Activated CD4-positive, CD25-positive, alpha-beta regulatory T cell treated with anti-CD3 and anti-CD28 coated beads, Interleukin-2, amount 50 U/mL, for 16 hours (primary cell): ENCODE measurements at regions not wholly inside any gene's neighbourhood (a gene's known extent, or its start where the extent isn't known, plus 50 kb on each side); places are given as distances from the start of the nearest gene placed in this dataset.
"Not testable (repeated sequence)": the region's sequence is repeated elsewhere in the genome, so short reads cannot be mapped to it uniquely, and the experiment has no call there.

Source experiments
- DNase-seq: peaks from one replicate; pipeline ENCODE4 v3.0.0-alpha.2; 2020; ENCODE audit warnings: low read depth, low spot score

DNA sequence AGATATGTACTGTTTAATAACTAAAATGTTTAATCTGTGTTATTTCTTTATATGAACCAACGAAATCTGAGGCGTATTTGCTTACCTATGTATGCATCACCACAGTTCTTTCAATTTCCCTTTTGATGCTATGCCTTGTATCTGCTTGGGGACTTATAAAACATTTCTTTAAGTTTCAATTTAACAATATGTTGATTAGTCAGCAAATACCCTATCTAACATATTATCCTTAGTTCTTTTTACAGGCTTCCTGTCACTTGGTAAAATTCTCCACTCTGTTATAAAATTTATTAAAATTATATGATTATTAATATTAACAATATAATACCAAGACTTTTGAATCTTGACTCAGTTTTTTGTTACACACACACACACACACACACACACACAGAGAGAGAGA is 174.3 kb downstream of the CPS1 start:
- DNase-seq: no peak

DNA sequence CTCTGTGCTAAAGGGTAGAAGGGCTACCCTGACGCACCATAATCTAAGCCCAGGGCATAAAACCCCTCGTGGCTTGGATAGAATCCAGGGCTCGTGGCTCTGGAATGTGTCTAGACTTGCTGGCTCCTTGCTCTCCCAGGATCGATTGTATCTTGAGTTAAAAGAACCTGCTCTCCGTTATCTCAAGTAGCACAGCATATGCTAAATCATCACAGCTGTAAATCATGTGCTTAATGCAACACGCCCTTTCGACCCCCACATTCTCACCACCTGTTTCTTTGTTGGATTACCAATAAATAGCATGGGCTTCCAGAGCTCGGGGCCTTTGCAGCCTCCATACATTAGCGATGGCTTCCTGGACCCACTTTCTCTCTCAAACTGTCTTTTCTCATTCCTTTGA is 190.4 kb downstream of the CPS1 start:
- not testable (repeated sequence) for DNase-seq

DNA sequence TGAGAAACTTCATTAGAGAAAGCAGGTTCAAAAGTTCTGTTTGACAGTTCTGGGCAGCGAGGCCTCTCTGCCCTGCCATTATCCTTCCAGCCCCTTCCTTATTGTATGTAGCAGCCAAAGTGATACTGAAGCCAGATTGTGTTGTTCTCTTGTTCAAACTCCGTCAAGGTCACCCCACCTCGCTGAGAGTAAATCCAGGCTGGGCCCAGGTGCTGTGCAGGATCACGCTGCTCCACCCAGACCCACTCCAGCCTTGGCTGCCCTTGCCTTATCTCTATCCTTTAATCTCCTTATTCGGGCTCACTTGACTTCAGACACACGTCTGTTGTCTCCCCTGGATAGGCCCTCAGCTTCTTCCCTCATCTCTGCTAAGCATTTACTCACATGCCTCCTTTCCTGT is 196.1 kb downstream of the CPS1 start:
- no peak for DNase-seq

DNA sequence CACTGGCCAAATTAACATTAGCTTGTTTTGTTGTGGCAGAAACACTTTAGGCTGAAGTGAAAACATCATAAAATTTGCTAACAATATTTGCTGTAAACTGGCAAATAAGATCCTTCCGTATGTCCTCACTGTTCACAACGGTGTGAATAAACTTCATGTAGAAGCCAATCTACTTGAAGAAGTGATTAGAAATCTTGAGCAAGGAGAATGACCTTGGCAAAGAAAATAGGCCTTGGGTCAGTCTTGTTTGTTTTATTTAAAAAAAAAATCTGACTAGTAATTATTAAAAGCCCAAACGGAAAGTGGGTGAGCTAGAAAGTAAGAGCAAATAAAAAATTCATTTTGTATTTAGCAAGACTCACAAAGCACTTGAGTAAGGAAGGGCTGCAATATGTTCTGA is 197.0 kb downstream of the CPS1 start:
- DNase-seq: no peak

DNA sequence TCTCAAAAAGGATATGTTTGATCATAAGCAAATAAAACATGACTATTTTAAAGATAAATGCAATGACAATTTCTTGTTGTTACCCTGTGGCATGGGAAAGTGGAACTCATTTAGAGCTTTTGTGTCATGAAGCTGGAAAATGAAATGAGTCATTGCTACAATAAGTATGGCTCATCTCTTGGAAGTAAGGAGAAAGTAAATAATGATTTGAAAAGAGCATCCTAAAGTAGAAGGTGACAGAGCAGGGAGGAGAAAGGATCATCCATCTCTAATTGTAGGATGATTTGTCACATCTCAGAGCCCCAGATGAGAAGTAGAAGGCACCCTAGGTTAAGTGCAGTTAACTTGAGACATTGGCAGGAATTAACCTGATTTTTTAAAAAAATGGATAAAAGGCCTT is 200.5 kb downstream of the CPS1 start:
- DNase-seq: no peak

DNA sequence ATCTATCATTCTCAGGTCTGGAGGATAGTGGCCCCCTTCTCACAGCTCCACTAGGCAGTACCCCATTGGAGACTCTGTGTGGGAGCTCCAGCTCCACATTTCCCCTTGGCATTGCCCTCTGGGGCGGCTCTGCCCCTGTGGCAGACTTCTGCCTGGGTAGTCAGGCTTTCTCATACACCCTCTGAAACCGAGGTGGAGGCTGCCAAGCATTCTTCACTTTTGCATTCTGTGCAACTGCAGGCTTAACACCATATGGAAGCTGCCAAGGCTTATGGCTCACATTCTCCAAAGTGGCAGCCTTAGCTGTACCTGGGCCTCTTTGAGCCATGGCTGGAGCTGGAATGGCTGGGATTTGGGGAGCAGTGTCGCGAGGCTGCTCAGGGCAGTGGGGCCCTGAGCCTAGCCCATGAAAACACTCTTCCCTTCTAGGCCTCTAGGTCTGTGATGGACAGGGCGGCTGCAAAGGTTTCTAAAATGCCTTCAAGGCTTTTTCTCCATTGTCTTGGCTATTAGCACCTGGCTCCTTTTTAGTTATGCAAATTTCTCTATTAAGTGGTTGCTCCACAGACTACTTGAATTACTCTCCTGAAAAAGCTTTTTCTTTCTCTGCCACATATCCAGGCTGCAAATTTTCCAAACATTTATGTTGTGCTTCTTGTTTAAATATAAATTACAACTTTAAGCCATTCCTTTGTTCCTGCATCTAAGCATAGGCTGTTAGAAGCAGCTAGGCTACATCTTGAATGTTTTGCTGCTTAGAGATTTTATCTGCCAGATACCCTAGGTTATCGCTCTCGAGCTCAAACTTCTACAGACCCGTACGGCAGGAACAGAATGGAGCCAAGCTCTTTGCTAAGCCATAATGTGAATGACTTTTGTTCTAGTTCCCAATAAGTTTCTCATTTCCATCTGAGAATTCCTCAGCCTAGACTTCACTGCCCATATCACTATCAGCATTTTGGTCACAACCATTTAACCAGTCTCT is 206.5 kb downstream of the CPS1 start:
- no peak for DNase-seq

DNA sequence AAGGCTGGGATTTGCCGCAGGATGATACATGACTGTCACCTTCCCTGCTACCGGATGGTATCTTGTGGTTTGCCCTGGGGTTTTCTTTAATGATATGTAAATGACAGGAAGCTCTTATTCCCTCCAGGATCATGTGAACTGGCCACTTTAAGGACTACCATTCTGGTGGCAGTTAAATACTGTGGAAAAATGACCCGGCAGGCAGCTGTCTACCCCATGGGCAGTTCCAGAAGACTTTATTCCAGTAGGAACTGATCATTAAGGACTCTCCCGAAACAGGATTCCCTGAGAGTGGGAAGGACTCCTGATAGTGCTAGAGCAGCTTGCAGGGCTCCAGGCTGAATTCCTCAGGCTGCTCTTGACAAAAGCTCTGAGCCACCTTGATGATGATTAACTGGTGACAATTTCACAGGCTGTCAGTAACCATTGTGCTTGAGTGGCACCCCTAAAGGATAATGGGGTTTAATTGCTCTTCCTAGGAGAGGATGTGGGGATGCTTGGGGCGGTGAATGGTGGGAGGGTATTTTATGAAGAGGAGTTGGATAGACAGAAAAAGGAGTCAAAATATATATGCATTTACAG is 212.0 kb downstream of the CPS1 start:
- no peak for DNase-seq

DNA sequence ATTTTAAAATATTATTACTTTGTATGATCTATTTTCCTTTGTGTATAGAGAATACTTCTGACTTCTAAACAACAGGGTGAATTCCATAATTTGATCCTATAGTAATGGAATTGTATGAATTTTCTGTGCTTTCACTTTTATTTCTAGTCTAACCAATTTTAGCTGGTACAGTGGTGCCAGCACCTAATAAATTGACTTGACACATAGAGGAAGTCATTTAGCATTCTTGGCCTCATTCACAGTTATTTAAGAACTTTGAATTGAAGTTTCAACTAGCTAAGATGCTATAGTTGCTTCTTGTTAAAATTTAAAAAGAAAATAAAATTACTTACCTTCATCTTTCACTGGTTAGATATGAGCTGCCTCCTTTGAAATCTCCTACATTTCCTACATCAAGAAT is 220.4 kb downstream of the CPS1 start:
- DNase-seq: no peak

DNA sequence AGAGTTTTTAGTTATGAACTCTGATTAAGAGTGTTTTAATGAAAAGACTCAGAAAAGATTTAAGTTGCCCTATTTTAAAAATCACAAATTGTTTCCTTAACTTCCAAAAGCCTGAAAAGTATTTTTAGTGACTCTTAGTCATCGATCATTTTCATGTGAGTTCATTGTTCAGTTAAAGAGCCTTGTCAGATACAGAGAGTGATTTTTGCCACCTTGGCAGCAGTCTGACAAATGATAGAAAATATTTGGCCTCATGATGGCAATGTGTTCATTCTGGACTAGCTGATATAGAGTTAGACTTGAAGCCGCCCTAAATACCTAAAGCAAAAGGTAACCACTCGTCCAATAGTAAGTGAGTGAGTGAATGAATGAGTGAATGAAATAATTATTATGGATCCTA is 225.8 kb downstream of the CPS1 start:
- no peak for DNase-seq

DNA sequence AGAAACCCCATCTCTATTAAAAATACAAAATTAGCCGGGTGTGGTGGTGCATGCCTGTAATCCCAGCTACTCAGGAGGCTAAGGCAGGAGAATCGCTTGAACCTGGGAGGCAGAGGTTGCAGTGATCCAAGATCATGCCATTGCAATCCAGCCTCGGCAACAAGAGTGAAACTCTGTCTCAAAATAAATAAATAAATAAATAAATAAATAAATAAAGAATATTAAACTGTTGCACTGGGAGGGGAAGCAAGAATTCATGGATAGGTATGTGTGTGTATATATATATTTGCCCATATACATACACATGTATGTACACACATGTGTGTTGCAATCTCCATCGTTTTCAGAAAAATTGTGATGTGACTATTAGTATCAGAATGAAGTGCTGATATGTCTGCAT is 231.4 kb downstream of the CPS1 start:
- DNase-seq: not testable (repeated sequence)

DNA sequence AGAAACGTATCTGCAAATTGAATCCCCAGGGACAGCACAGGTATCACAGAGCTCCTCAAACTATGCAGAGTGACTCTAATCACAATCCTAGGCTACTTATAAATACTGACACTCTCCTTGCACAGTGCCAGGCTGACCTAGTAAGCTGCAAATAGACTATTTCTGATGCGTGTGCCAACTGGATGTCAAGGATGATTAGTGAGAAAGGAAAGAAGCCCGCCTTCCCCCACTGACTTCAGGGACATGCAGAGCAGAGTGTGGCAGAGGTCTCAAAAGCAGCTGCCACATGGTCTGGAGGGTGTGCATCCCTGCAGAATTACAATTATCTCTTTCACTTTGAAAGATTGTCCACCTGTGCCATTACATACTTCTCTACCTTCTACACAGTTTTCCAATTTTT is 235.6 kb downstream of the CPS1 start:
- no peak for DNase-seq

DNA sequence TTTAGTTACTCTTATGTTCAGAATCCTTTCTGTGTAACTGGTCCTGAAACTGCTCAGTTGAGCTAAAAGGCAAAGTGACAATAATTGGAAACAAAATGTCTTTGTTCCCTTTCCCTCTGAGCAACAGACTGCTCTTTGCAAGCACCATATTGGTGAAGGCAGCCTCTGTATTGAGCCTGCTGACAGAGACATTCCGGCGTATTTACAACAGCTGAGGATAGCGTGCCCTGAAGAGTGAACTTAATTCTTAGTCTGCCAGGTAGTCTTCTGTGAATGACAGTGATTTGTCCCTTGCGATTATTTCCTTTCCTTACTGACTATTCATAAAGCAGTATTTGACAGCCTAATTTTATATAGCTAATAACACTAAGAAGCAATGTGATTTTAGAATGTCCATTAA is 239.1 kb downstream of the CPS1 start:
- DNase-seq: no peak

DNA sequence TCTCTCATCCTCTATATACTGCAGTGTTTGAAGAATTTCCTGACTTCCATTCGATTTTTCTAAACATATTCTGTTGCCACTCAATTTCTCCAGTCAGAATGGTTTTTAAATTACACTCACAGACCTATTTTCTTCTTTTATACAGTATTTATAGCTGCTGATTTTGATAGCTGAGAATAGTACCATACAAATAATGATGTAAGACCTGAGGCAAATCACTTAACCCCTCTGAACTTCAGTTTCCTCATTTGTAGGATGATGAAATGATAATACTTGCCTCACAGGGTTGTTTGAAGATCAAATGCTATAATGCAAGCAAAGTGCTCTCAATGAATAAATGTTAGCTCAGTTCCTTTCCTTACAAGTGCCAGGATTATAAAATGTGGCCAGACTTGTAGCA is 241.8 kb downstream of the CPS1 start:
- no peak for DNase-seq

DNA sequence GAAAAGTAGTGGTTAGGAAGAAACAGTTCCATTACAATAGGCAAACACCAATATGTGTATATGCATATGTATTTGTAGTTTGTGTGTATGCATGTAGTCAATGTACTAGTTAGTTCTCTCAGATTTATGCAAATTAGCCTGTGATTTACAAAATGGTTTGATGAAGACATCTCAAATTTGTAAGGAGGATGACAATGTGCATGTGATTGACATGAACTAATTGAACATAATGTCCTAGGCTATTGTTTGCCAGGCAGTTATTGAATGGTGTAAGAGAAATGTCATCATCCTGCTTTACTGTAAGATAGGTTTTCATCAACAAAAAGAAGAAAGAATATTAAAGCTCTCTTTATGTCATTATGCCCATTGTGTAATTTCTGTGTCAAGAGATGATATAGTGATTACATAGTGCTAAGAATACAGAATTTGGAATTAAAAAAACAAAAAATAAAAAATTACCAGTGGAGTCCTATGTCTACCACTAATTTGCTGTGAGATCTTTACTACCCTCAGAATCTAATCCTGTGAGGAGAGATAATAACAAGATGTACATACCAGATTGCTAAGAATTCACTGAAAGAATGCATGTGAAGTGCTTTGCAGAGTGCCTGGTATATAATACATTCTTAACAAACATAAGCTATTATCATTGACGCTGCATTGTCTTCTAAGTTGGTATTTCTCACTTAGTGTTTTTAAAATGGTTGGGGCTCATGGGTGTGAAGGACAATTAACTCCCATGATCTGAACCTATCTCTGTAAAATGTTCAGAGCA is 258.0 kb downstream of the CPS1 start:
- no peak for DNase-seq

DNA sequence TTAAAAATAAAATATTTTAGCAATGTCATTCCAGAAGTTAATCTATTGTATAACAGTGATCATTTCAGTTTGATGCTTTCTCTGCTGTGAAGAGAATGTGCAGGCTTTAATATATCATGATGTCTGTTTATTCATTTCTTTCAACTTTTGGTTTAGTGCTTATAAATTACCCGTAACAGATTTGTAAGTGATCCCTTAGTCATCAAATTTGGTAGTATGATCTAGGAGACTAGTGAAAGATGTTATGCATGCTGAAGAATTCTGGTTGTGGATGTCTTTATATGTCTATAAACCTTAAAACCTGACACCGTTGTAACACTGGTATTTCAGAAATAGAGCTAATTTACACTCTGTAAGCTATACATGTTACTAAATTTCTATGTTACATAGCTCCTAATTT is 260.4 kb downstream of the CPS1 start:
- DNase-seq: no peak

DNA sequence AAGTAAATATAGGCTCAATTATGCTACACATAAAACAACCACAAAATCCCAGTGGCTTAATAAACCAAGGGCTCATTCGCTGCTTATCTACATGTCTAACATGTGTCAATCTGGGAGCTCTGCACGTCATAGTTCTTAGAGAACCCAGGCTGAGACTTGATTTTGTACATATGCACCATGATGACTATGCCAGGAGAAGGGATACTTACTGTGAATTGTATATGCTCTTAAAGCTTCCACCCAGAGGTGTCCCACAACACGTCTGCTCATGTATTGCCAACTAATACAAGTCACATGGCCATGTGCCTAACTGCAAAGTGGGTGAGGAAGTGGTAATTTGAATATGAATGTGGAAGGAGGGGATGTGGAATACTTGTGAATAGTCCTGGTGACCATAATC is 262.1 kb downstream of the CPS1 start:
- no peak for DNase-seq

DNA sequence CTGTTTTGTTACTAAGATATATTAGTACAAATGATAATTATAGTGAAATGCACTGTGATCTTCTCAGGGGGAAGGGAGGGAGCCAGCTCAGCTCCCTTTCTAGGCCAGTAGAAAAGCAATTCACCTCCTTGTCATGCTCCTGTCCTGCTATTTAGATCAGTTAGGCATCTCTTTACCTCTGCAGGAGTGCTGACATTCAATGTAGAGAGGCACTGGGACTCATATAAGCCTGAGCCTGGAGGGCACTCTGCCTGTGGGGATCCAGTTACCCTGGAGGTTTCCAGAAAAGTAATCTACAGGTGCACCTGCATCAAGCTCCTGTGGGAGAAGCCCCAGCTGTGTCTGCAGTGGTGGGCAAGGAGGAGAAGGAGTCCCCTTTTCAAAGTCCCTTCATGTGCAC is 277.0 kb downstream of the CPS1 start:
- DNase-seq: no peak

DNA sequence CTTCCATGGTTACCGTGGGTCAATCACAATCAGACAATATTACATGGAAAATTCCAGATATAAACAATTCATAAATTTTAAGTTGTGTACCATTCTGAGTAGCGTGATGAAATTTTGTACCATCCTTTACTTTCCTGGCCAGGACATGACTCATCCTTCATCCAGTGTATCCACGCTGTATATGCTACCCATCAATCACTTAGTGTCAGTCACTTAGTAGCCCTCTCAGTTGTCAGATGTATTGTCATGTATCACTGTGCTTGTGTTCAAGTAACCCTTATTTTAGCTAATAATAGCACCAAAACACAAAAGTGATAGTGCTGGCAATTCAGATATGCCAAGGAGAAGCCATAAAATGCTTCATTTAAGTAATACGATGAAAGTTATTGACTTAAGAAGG is 282.6 kb downstream of the CPS1 start:
- DNase-seq: no peak

DNA sequence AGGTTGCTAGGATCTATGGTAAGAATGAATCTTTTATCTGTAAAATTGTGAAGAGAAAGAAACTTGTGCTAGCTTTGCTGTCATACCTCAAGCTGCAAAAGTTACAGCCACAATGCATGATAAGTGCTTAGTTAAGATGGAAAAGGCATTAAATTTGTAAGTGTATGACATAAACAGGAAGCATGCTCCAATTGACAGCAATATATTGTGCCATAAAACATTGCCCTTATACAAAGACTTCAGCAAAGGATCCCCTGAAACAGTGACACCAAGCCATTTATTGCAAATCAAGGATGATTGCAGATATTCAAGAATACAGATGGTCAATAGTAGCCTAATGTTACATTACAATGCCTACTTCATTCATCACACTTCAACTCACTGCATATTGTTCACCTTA is 283.1 kb downstream of the CPS1 start:
- no peak for DNase-seq

DNA sequence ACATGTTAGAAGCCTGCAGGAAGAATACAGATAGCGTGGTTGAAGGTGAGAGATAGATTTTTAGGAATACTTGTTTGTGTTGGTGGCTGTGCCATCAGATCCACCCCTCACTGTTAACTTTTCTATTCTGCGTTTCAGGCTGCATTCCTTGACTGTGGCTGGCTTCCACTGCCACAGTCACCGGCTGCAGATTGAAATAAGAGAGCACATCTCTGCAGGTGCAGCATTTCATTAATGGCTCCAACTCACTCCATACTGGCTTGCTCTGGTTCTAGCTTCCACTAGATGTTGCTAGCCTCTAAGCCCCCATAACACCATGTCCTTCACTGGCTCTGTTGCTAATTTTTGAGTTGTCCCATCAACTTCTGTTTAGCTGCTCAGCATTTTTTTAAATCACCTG is 286.5 kb downstream of the CPS1 start:
- DNase-seq: no peak

DNA sequence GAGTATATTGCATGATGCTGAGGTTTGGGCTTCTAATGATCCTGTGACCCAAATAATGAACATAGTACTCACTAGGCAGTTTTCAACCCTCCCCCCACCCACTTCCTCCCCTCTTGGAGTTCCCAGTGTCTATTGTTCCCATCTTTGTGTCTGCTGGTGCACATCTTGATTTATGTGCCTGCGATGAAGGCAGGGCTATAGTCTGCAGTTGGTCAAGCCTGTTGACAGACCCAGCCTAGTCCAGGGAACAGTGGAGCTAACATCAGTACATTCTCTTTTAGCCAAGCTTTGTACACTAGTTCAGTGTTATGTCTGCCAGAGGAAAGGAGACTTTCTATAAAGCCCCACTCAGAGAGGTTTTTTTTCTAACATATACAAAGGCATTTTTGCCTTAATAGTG is 287.6 kb downstream of the CPS1 start:
- no peak for DNase-seq

DNA sequence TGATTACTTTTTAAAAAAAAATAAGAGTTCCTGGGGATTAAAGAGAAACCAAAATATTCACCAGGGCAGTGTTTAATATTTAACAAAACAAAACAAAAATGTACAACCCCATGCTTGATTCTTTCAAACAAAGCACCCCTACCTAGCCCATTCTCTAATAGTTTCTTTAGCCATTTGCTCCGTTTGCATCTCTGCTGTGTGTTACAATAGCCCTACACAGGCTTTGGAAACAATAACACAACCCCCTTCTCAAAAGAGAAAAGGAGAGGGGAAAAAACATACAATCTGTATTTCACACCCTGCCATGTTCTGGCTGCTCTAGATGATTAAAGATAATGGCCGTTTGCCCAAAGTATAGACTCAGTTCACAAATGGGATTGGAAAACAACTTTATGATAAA is 302.9 kb downstream of the CPS1 start:
- no peak for DNase-seq

DNA sequence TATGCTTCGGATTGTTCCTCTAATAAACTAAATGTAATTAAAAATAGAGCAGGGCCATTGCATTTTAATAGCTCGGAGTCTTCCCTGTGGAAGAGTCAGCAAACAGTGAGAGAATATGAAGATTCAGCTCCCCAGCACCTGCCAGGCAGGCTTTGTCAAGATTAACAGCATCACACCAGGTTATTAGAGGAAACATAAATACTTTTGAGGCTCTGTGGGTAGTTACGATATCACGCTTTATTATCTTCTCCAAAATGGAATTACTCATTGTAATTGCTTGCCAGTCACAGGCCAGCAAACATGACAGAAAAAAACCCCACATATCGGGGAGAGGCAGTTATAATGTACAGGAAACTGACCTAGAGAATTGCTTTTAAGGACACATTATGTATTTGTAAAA is 303.9 kb downstream of the CPS1 start:
- DNase-seq: no peak
